ENCODE measurements at regions not wholly inside any gene's neighbourhood (a gene's known extent, or its start where the extent isn't known, plus 50 kb on each side); places are given as distances from the start of the nearest gene placed in this dataset.

DNA sequence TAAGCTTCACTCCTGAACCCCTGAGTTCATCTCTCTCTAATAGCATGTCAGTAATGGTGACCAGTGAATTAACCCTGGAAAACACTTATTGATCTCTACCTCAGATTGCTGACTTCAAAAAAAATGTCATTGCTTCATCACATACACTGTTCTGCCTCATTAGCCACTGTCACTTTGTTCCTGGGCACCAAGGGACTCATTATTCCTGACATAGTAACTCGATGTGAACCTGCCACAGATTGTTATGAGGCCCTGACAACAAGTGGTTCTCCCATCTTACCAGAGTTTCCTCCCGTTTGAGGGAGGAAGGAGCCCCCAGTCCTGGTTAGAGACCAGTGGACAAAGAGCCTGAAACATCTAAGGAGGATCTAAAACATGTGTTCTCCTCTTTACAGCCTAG is 403.3 kb upstream of the SMIM21 start:
- no peak overlapping the region for H3K4me3 ChIP-seq (replicated peaks; ENCODE audit: insufficient read depth, low read length)
- TF ChIP-seq SPI1 (IDR thresholded peaks at IDR 0.05; ENCODE audit: borderline replicate concordance, low read depth), result no peak
- TF ChIP-seq POLR2AphosphoS5 (IDR thresholded peaks at IDR 0.05; ENCODE audit: low read depth), result no peak
- TF ChIP-seq CTCF (IDR thresholded peaks at IDR 0.05; ENCODE audit: insufficient read depth, low read length), result no peak
- TF ChIP-seq, protein P1, sequence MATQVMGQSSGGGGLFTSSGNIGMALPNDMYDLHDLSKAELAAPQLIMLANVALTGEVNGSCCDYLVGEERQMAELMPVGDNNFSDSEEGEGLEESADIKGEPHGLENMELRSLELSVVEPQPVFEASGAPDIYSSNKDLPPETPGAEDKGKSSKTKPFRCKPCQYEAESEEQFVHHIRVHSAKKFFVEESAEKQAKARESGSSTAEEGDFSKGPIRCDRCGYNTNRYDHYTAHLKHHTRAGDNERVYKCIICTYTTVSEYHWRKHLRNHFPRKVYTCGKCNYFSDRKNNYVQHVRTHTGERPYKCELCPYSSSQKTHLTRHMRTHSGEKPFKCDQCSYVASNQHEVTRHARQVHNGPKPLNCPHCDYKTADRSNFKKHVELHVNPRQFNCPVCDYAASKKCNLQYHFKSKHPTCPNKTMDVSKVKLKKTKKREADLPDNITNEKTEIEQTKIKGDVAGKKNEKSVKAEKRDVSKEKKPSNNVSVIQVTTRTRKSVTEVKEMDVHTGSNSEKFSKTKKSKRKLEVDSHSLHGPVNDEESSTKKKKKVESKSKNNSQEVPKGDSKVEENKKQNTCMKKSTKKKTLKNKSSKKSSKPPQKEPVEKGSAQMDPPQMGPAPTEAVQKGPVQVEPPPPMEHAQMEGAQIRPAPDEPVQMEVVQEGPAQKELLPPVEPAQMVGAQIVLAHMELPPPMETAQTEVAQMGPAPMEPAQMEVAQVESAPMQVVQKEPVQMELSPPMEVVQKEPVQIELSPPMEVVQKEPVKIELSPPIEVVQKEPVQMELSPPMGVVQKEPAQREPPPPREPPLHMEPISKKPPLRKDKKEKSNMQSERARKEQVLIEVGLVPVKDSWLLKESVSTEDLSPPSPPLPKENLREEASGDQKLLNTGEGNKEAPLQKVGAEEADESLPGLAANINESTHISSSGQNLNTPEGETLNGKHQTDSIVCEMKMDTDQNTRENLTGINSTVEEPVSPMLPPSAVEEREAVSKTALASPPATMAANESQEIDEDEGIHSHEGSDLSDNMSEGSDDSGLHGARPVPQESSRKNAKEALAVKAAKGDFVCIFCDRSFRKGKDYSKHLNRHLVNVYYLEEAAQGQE (IDR thresholded peaks at IDR 0.05; ENCODE audit: insufficient replicate concordance, low read depth), result no peak
- TF ChIP-seq GABPA (IDR thresholded peaks at IDR 0.05; ENCODE audit: low read depth), result no peak
- DNase-seq (ENCODE audit: low read depth in 1 of 2, low spot score in 1 of 2), result no peak
- peaks cover 6% of the 10 kb centered on the region for H3K27me3 ChIP-seq (ENCODE audit: insufficient read depth, poor library complexity, severe bottlenecking)
- H3K27ac ChIP-seq (replicated peaks), result no peak overlapping the region

DNA sequence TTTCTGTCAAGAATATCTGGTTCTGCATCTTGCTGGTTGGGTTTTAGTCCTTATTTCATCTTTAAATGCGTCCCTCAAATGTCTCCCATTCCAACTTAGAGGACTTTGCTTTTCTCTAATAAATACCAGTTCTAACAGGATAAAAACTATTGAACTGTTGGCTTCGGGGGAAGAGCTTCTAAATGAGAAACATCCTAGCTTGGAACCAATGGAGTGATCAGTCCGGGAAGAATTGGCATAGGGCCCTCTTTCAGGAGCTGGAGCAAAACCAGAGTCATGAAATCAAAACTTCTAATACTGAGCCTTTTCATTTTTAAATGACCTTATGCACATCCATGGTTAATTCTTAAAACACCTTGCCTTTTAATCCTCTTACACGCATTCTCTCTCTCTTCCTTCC is 401.6 kb upstream of the SMIM21 start:
- DNase-seq (ENCODE audit: low read depth in 1 of 2, low spot score in 1 of 2), result no peak
- H3K27me3 ChIP-seq (ENCODE audit: insufficient read depth, poor library complexity, severe bottlenecking), result peaks cover 4% of the 10 kb centered on the region
- no peak overlapping the region for H3K4me3 ChIP-seq (replicated peaks; ENCODE audit: insufficient read depth, low read length)
- TF ChIP-seq SPI1 (IDR thresholded peaks at IDR 0.05; ENCODE audit: borderline replicate concordance, low read depth), result no peak
- no peak for TF ChIP-seq POLR2AphosphoS5 (IDR thresholded peaks at IDR 0.05; ENCODE audit: low read depth)
- no peak for TF ChIP-seq GABPA (IDR thresholded peaks at IDR 0.05; ENCODE audit: low read depth)
- TF ChIP-seq, protein P1 (IDR thresholded peaks at IDR 0.05; ENCODE audit: insufficient replicate concordance, low read depth), result no peak
- no peak for TF ChIP-seq CTCF (IDR thresholded peaks at IDR 0.05; ENCODE audit: insufficient read depth, low read length)
- no peak overlapping the region for H3K27ac ChIP-seq (replicated peaks)

GRCh38 chr18:75828379-75828778 is 400.9 kb upstream of the SMIM21 start:
- no peak for DNase-seq (ENCODE audit: low read depth in 1 of 2, low spot score in 1 of 2)
- TF ChIP-seq SPI1 (IDR thresholded peaks at IDR 0.05; ENCODE audit: borderline replicate concordance, low read depth) (no peak), POLR2AphosphoS5 (IDR thresholded peaks at IDR 0.05; ENCODE audit: low read depth) (no peak), GABPA (IDR thresholded peaks at IDR 0.05; ENCODE audit: low read depth) (no peak), CTCF (IDR thresholded peaks at IDR 0.05; ENCODE audit: insufficient read depth, low read length) (no peak)
- TF ChIP-seq, protein P1 (IDR thresholded peaks at IDR 0.05; ENCODE audit: insufficient replicate concordance, low read depth), result no peak
- H3K27me3 ChIP-seq (ENCODE audit: insufficient read depth, poor library complexity, severe bottlenecking), result peaks cover 7% of the 10 kb centered on the region
- no peak overlapping the region for H3K27ac ChIP-seq (replicated peaks)
- H3K4me3 ChIP-seq (replicated peaks; ENCODE audit: insufficient read depth, low read length), result no peak overlapping the region

All from HL-60 (cell line).